ENCODE measurements at regions not wholly inside any gene's neighbourhood (a gene's known extent, or its start where the extent isn't known, plus 50 kb on each side); places are given as distances from the start of the nearest gene placed in this dataset.

DNA sequence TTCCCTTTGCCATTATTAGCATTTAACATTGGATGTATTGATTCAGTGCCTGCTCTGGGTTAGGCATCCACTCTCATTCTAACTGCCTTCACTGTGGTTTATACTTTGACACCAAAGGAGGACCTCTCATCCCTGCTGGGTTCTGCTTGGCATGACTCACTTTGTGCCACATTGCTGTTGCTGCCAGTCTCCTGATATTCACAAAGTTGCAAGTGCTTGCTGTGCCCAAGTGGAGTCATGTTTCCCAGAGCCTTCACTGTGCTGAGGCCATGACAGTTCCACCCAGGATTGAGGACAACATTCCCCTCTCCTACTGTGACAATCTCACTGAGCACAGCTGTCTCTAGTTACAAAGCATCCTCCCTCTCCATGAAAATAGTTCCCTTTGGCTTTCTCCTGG lies 519.9 kb upstream of the USP24 start:
- Histone ChIP-seq H3K4me3 (replicated peaks in 1 of 3; ENCODE audit: low read depth in 2 of 3, low read length in 3 of 3) (no peak overlapping the region), H3K4me1 (ENCODE audit: control insufficient read depth in 1 of 2, insufficient read depth in 2 of 2, low read length in 2 of 2) (no peaks in the 10 kb centered on the region), H3K27me3 (ENCODE audit: control insufficient read depth in 2 of 2, insufficient read depth in 2 of 2, low read length in 2 of 2) (no peaks in the 10 kb centered on the region), H3K4me2 (replicated peaks; ENCODE audit: extremely low read depth, low read length, poor library complexity, severe bottlenecking) (no peak overlapping the region), H2AFZ (ENCODE audit: insufficient read depth, low read depth, low read length, poor library complexity, severe bottlenecking) (no peak overlapping the region), H3K36me3 (replicated peaks in 1 of 2; ENCODE audit: control insufficient read depth in 1 of 2, insufficient read depth in 2 of 2, low read length in 2 of 2) (no peaks in the 10 kb centered on the region), H3K9me3 (replicated peaks in 1 of 2; ENCODE audit: control insufficient read depth in 1 of 2, insufficient read depth in 1 of 2, low read length in 2 of 2) (no peaks in the 10 kb centered on the region), H3K9ac (ENCODE audit: insufficient read depth, low read length, poor library complexity, severe bottlenecking) (no peak overlapping the region), H4K20me1 (ENCODE audit: insufficient read depth, low read length) (no peaks in the 10 kb centered on the region), H3K79me2 (ENCODE audit: insufficient read depth, low read length) (no peaks in the 10 kb centered on the region), H3K27ac (ENCODE audit: low read depth in 1 of 2, low read length in 2 of 2) (no peak overlapping the region)
- H3K9me3 Mint-ChIP-seq: peaks cover 0 to 6% (median 2%) of the 10 kb centered on the region in 7 donors
- DNase-seq: no peak
- no peaks in the 10 kb centered on the region for H3K4me1 Mint-ChIP-seq
- H3K27ac Mint-ChIP-seq: no peak overlapping the region
- no peaks in the 10 kb centered on the region for H3K36me3 Mint-ChIP-seq
- intact Hi-C loops (cut with micrococcal nuclease): no loop called here
- H3K4me3 Mint-ChIP-seq: no peak overlapping the region
- peaks cover 0 to 4% (median 2%) of the 10 kb centered on the region in 3 donors for H3K27me3 Mint-ChIP-seq (ENCODE audit: low read depth in 3 of 3)
- TF ChIP-seq, protein P1, sequence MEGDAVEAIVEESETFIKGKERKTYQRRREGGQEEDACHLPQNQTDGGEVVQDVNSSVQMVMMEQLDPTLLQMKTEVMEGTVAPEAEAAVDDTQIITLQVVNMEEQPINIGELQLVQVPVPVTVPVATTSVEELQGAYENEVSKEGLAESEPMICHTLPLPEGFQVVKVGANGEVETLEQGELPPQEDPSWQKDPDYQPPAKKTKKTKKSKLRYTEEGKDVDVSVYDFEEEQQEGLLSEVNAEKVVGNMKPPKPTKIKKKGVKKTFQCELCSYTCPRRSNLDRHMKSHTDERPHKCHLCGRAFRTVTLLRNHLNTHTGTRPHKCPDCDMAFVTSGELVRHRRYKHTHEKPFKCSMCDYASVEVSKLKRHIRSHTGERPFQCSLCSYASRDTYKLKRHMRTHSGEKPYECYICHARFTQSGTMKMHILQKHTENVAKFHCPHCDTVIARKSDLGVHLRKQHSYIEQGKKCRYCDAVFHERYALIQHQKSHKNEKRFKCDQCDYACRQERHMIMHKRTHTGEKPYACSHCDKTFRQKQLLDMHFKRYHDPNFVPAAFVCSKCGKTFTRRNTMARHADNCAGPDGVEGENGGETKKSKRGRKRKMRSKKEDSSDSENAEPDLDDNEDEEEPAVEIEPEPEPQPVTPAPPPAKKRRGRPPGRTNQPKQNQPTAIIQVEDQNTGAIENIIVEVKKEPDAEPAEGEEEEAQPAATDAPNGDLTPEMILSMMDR (IDR thresholded peaks at IDR 0.05): no peak

DNA sequence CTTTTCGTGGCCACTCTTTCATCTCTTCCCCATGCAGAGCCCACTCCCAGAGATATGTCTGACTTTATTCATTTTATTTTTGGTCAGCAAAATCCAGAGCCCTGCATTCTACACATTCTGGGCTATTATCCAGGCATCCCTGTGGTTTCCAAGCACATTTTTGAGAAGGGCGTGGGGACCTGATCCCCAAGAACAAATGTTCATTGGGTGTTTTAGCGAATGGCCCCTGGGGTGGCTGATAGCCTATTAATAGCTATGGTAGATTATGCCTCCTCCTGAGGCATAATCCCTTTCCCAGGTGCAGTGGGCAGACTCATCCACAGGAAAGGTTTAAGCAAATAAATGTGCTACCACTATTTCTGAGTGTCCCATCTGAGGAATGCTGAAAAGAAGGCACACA lies 511.8 kb upstream of the USP24 start:
- Histone ChIP-seq H3K4me1 (ENCODE audit: control insufficient read depth in 1 of 2, insufficient read depth in 2 of 2, low read length in 2 of 2) (no peaks in the 10 kb centered on the region), H3K79me2 (ENCODE audit: insufficient read depth, low read length) (no peaks in the 10 kb centered on the region), H4K20me1 (ENCODE audit: insufficient read depth, low read length) (no peaks in the 10 kb centered on the region), H3K4me3 (replicated peaks in 1 of 3; ENCODE audit: low read depth in 2 of 3, low read length in 3 of 3) (no peak overlapping the region), H3K9me3 (replicated peaks in 1 of 2; ENCODE audit: control insufficient read depth in 1 of 2, insufficient read depth in 1 of 2, low read length in 2 of 2) (no peaks in the 10 kb centered on the region), H3K27ac (ENCODE audit: low read depth in 1 of 2, low read length in 2 of 2) (no peak overlapping the region), H3K4me2 (replicated peaks; ENCODE audit: extremely low read depth, low read length, poor library complexity, severe bottlenecking) (no peak overlapping the region), H3K36me3 (replicated peaks in 1 of 2; ENCODE audit: control insufficient read depth in 1 of 2, insufficient read depth in 2 of 2, low read length in 2 of 2) (no peaks in the 10 kb centered on the region), H3K27me3 (ENCODE audit: control insufficient read depth in 2 of 2, insufficient read depth in 2 of 2, low read length in 2 of 2) (no peaks in the 10 kb centered on the region), H3K9ac (ENCODE audit: insufficient read depth, low read length, poor library complexity, severe bottlenecking) (no peak overlapping the region), H2AFZ (ENCODE audit: insufficient read depth, low read depth, low read length, poor library complexity, severe bottlenecking) (no peak overlapping the region)
- no peak overlapping the region for H3K4me3 Mint-ChIP-seq
- intact Hi-C loops (cut with micrococcal nuclease): no loop called here
- H3K27ac Mint-ChIP-seq: no peak overlapping the region
- no peak for DNase-seq
- no peaks in the 10 kb centered on the region for H3K4me1 Mint-ChIP-seq
- no peaks in the 10 kb centered on the region for H3K27me3 Mint-ChIP-seq (ENCODE audit: low read depth in 3 of 3)
- TF ChIP-seq, protein P1 (IDR thresholded peaks at IDR 0.05): no peak
- peaks cover 0 to 6% (median 2%) of the 10 kb centered on the region in 7 donors for H3K9me3 Mint-ChIP-seq
- no peaks in the 10 kb centered on the region for H3K36me3 Mint-ChIP-seq
- 67% methylated on average over 1 of the region's 3 CpGs for WGBS (ENCODE audit: insufficient coverage)

Measured in CD14-positive monocyte (primary cell).